ENCODE measurements at regions not wholly inside any gene's neighbourhood (a gene's known extent, or its start where the extent isn't known, plus 50 kb on each side); places are given as distances from the start of the nearest gene placed in this dataset.
"Not testable (repeated sequence)": the region's sequence is repeated elsewhere in the genome, so short reads cannot be mapped to it uniquely, and the experiment has no call there.

GRCh38 chr7:98774884-98775283, 94.9 kb downstream of the TMEM130 start:
- H3K27ac Mint-ChIP-seq = no peak overlapping the region
- no peak overlapping the region for H3K4me3 Mint-ChIP-seq
- H3K4me1 Mint-ChIP-seq = peaks cover 4% of the 10 kb centered on the region
- H3K9me3 Mint-ChIP-seq = peaks cover 2% of the 10 kb centered on the region
- no peak for DNase-seq
- H3K36me3 Mint-ChIP-seq = no peaks in the 10 kb centered on the region
- peaks cover 32% of the 10 kb centered on the region for H3K27me3 Mint-ChIP-seq

- Mint-ChIP-seq H3K4me3 (no peak overlapping the region), H3K36me3 (no peaks in the 10 kb centered on the region), H3K9me3 (peaks cover 2% of the 10 kb centered on the region), H3K27me3 (peaks cover 24% of the 10 kb centered on the region), H3K4me1 (peaks cover 1% of the 10 kb centered on the region), H3K27ac (no peak overlapping the region)
- no peak for DNase-seq
Observed at GRCh38 chr7:98777051-98777450, 92.8 kb downstream of the TMEM130 start.

- peaks cover 2% of the 10 kb centered on the region for H3K9me3 Mint-ChIP-seq
Observed at GRCh38 chr7:98778421-98778820, 91.4 kb downstream of the TMEM130 start.

GRCh38 chr7:98779800-98780587, 89.8 kb downstream of the TMEM130 start:
- H3K4me3 Mint-ChIP-seq = no peak overlapping the region
- DNase-seq = no peak
- no peak overlapping the region for H3K27ac Mint-ChIP-seq
- peaks cover 2% of the 10 kb centered on the region for H3K9me3 Mint-ChIP-seq
- H3K4me1 Mint-ChIP-seq = no peaks in the 10 kb centered on the region
- no peaks in the 10 kb centered on the region for H3K36me3 Mint-ChIP-seq
- peaks cover 13% of the 10 kb centered on the region for H3K27me3 Mint-ChIP-seq

More at GRCh38 chr7:98778421-98778820, 91.4 kb downstream of the TMEM130 start:
- Mint-ChIP-seq H3K36me3 (no peaks in the 10 kb centered on the region), H3K4me1 (no peaks in the 10 kb centered on the region), H3K27ac (no peak overlapping the region), H3K27me3 (peaks cover 14% of the 10 kb centered on the region), H3K4me3 (no peak overlapping the region)
- DNase-seq = no peak

- no peak overlapping the region for H3K4me3 Mint-ChIP-seq
- H3K9me3 Mint-ChIP-seq = no peaks in the 10 kb centered on the region
- H3K36me3 Mint-ChIP-seq = no peaks in the 10 kb centered on the region
- no peaks in the 10 kb centered on the region for H3K4me1 Mint-ChIP-seq
- DNase-seq = no peak
- H3K27ac Mint-ChIP-seq = no peak overlapping the region
- H3K27me3 Mint-ChIP-seq = peaks cover 8% of the 10 kb centered on the region
Observed at GRCh38 chr7:98784216-98784785, 85.5 kb downstream of the TMEM130 start.

- DNase-seq = no peak
- no peak overlapping the region for H3K27ac Mint-ChIP-seq
- H3K4me3 Mint-ChIP-seq = no peak overlapping the region
- no peaks in the 10 kb centered on the region for H3K4me1 Mint-ChIP-seq
- H3K36me3 Mint-ChIP-seq = no peaks in the 10 kb centered on the region
- H3K9me3 Mint-ChIP-seq = no peaks in the 10 kb centered on the region
- H3K27me3 Mint-ChIP-seq = peaks cover 5% of the 10 kb centered on the region
Observed at GRCh38 chr7:98785929-98786571, 83.8 kb downstream of the TMEM130 start.

GRCh38 chr7:98788966-98789365, 80.8 kb downstream of the TMEM130 start:
- Mint-ChIP-seq H3K36me3 (no peaks in the 10 kb centered on the region), H3K27ac (no peak overlapping the region), H3K4me3 (no peak overlapping the region), H3K4me1 (no peaks in the 10 kb centered on the region), H3K9me3 (no peaks in the 10 kb centered on the region), H3K27me3 (peaks cover 13% of the 10 kb centered on the region)
- DNase-seq = no peak

- not testable (repeated sequence) for H3K9me3 Mint-ChIP-seq, H3K27ac Mint-ChIP-seq, DNase-seq, H3K27me3 Mint-ChIP-seq, H3K4me3 Mint-ChIP-seq, H3K36me3 Mint-ChIP-seq, H3K4me1 Mint-ChIP-seq
Observed at GRCh38 chr7:98794453-98794852, 75.4 kb downstream of the TMEM130 start.

GRCh38 chr7:98795741-98796493, 73.9 kb downstream of the TMEM130 start:
- Mint-ChIP-seq H3K36me3 (no peaks in the 10 kb centered on the region), H3K4me3 (no peak overlapping the region), H3K27ac (no peak overlapping the region)

More at GRCh38 chr7:98795741-98796493, 73.9 kb downstream of the TMEM130 start:
- peaks cover 10% of the 10 kb centered on the region for H3K9me3 Mint-ChIP-seq
- H3K4me1 Mint-ChIP-seq = no peaks in the 10 kb centered on the region
- DNase-seq = no peak
- H3K27me3 Mint-ChIP-seq = peaks cover 8% of the 10 kb centered on the region

Data from activated naive CD8-positive, alpha-beta T cell treated with anti-CD3 and anti-CD28 coated beads for 36 hours (primary cell).